HEK293 (cell line): ENCODE measurements at regions not wholly inside any gene's neighbourhood (a gene's known extent, or its start where the extent isn't known, plus 50 kb on each side); places are given as distances from the start of the nearest gene placed in this dataset.

Source experiments
- CTCF ChIA-PET: fragments of 350-600 bp; formaldehyde crosslinking; extraction: SDS; loops from one replicate; lab custom pipeline; 2021; ENCODE audit warnings: antibody characterized with exemption; lab: Yijun Ruan, JAX
- POLR2A ChIA-PET: fragments of 300-600 bp; formaldehyde crosslinking; extraction: SDS; loops from one replicate; lab custom pipeline; 2020; ENCODE audit warnings: antibody characterized with exemption, inconsistent platforms; lab: Yijun Ruan, JAX
- H3K27ac ChIP-seq: fragments of 200-500 bp; sonication (Bioruptor generic); 2 replicates; pipeline ENCODE4 v1.5.1; 2014; ENCODE audit warnings: low read depth, low read length, control low read depth, inconsistent platforms; ENCODE audit errors: extremely low read depth
- H3K36me3 ChIP-seq, 2 experiments: fragments of 200-500 bp in 1 of 2; sonication (Bioruptor generic) in 1 of 2; 1 replicate in 1 of 2; 2 replicates in 1 of 2; pipeline ENCODE4 v1.5.1; 2014 to 2017; ENCODE audit warnings: inconsistent platforms in 2 of 2, low read length in 2 of 2; ENCODE audit not compliant: control insufficient read depth in 2 of 2, insufficient read depth in 1 of 2
- H3K4me1 ChIP-seq: fragments of 200-500 bp; sonication (Bioruptor generic); 2 replicates; pipeline ENCODE4 v1.5.1; 2014; ENCODE audit warnings: mild to moderate bottlenecking, low read length, inconsistent platforms; ENCODE audit not compliant: control insufficient read depth, insufficient read depth
- H3K4me3 ChIP-seq: 2 replicates; pipeline ENCODE4 v1.5.1; 2011; ENCODE audit warnings: low read depth, mild to moderate bottlenecking, control low read depth, low read length, moderate library complexity
- H3K9me3 ChIP-seq: fragments of 200-500 bp; sonication (Bioruptor generic); 2 replicates; pipeline ENCODE4 v1.5.1; 2014; ENCODE audit warnings: low read depth, low read length, inconsistent platforms; ENCODE audit not compliant: control insufficient read depth, insufficient read depth
- AEBP2 ChIP-seq: fragments of 450-650 bp; formaldehyde crosslinking; IDR thresholded peaks from 2 replicates; pipeline ENCODE4 v1.5.1; 2016; ENCODE audit warnings: missing biosample characterization, missing genetic modification characterization, borderline replicate concordance
- HIC1 ChIP-seq: fragments of 450-650 bp; formaldehyde crosslinking; IDR thresholded peaks from 2 replicates; pipeline ENCODE4 v1.5.1; 2016; ENCODE audit warnings: missing biosample characterization, missing genetic modification characterization
- HOXC10 ChIP-seq: sonication (generic); formaldehyde crosslinking; IDR thresholded peaks from 2 replicates; pipeline ENCODE4 v1.8.1; 2023; ENCODE audit warnings: mild to moderate bottlenecking, missing genetic modification reagents
- IKZF3 ChIP-seq: fragments of 450-650 bp; IDR thresholded peaks from 2 replicates; pipeline ENCODE4 v1.5.0; 2018; ENCODE audit warnings: missing biosample characterization, mild to moderate bottlenecking, missing genetic modification characterization, moderate library complexity
- PBX3 ChIP-seq: sonication (generic); formaldehyde crosslinking; IDR thresholded peaks from 2 replicates; pipeline ENCODE4 v1.8.1; 2022; ENCODE audit warnings: mild to moderate bottlenecking, moderate library complexity, missing genetic modification reagents
- ZBTB6 ChIP-seq: fragments of 450-650 bp; formaldehyde crosslinking; IDR thresholded peaks from 2 replicates; pipeline ENCODE4 v1.5.1; 2017; ENCODE audit warnings: missing biosample characterization, missing genetic modification characterization
- ZNF138 ChIP-seq: fragments of 450-650 bp; formaldehyde crosslinking; IDR thresholded peaks from 2 replicates; pipeline ENCODE4 v1.5.1; 2016; ENCODE audit warnings: missing biosample characterization, missing genetic modification characterization, borderline replicate concordance
- ZNF292 ChIP-seq: fragments of 450-650 bp; formaldehyde crosslinking; IDR thresholded peaks from 2 replicates; pipeline ENCODE4 v1.5.1; 2016; ENCODE audit warnings: low read depth, missing biosample characterization, missing genetic modification characterization, borderline replicate concordance
- ZNF362 ChIP-seq: fragments of 450-650 bp; formaldehyde crosslinking; IDR thresholded peaks from 2 replicates; pipeline ENCODE4 v1.5.1; 2016; ENCODE audit warnings: missing biosample characterization, missing genetic modification characterization
- ZNF366 ChIP-seq: fragments of 450-650 bp; formaldehyde crosslinking; conservative IDR thresholded peaks from 2 replicates; pipeline ENCODE4 v1.5.1; 2016; ENCODE audit warnings: missing biosample characterization, missing genetic modification characterization
- ZNF510 ChIP-seq: fragments of 450-650 bp; formaldehyde crosslinking; IDR thresholded peaks from 2 replicates; pipeline ENCODE4 v1.5.1; 2018; ENCODE audit warnings: mild to moderate bottlenecking, missing genetic modification characterization, missing biosample characterization; ENCODE audit not compliant: insufficient replicate concordance
- ZNF561 ChIP-seq: fragments of 450-650 bp; IDR thresholded peaks from 2 replicates; pipeline ENCODE4 v1.5.1; 2018; ENCODE audit warnings: missing biosample characterization, missing genetic modification characterization, borderline replicate concordance
- ZNF654 ChIP-seq: fragments of 450-650 bp; formaldehyde crosslinking; IDR thresholded peaks from 2 replicates; pipeline ENCODE4 v1.5.1; 2016; ENCODE audit warnings: low read depth, missing biosample characterization, missing genetic modification characterization
- ZNF747 ChIP-seq: fragments of 450-650 bp; formaldehyde crosslinking; IDR thresholded peaks from 2 replicates; pipeline ENCODE4 v1.5.1; 2016; ENCODE audit warnings: missing biosample characterization, missing genetic modification characterization
- ZNF792 ChIP-seq: fragments of 450-650 bp; formaldehyde crosslinking; IDR thresholded peaks from 2 replicates; pipeline ENCODE4 v1.5.1; 2016; ENCODE audit warnings: missing biosample characterization, missing genetic modification characterization

GRCh38 chr10:105797234-105797890 lies 1156.3 kb downstream of the SORCS3 start:
- Histone ChIP-seq H3K9me3 (no peaks in the 10 kb centered on the region), H3K36me3 (no peaks in the 10 kb centered on the region), H3K4me3 (no peak overlapping the region), H3K4me1 (no peaks in the 10 kb centered on the region), H3K27ac (no peak overlapping the region)
- CTCF ChIA-PET, result interaction anchor here (0.5 to 1.8 kb wide), 3 partner anchors 9 to 1003 kb away, joined by 3 to 6 read pairs (median 5); no protein-coding TSS in a partner anchor
- POLR2A ChIA-PET, result no interaction called here
- TF ChIP-seq HIC1 (no peak), ZNF292 (tag by site-specific recombination) (no peak), ZNF654 (peak; percentile 57), AEBP2 (tag by site-specific recombination) (no peak), HOXC10 (CRISPR knock-in tag) (no peak)

GRCh38 chr10:105793071-105793470 lies 1152.0 kb downstream of the SORCS3 start:
- POLR2A ChIA-PET, result no interaction called here
- CTCF ChIA-PET, result interaction anchor here (0.6 kb wide), 1 partner anchor 876 kb away, joined by 3 read pairs; no protein-coding TSS in a partner anchor
- H3K4me3 ChIP-seq, result no peak overlapping the region
- no peak overlapping the region for H3K27ac ChIP-seq
- TF ChIP-seq ZNF366 (tag by site-specific recombination), result no peak
- TF ChIP-seq ZNF138 (tag by site-specific recombination), result no peak
- TF ChIP-seq ZNF510 (tag by site-specific recombination), result no peak
- no peak for TF ChIP-seq PBX3 (CRISPR knock-in tag)
- TF ChIP-seq ZNF747 (tag by site-specific recombination), result no peak
- TF ChIP-seq ZNF561 (tag by site-specific recombination), result no peak
- no peak for TF ChIP-seq ZNF362
- TF ChIP-seq IKZF3 (tag by site-specific recombination), result no peak
- no peak for TF ChIP-seq ZBTB6
- TF ChIP-seq ZNF792 (tag by site-specific recombination), result no peak
- H3K4me1 ChIP-seq, result no peaks in the 10 kb centered on the region
- H3K36me3 ChIP-seq, result no peaks in the 10 kb centered on the region
- H3K9me3 ChIP-seq, result no peaks in the 10 kb centered on the region
